Stimulated activated CD8-positive, alpha-beta memory T cell treated with anti-CD3 and anti-CD28 coated beads, Interleukin-4, amount 100 ng/mL, for 4 hours (primary cell): ENCODE measurements at regions not wholly inside any gene's neighbourhood (a gene's known extent, or its start where the extent isn't known, plus 50 kb on each side); places are given as distances from the start of the nearest gene placed in this dataset.
"Not testable (repeated sequence)": the region's sequence is repeated elsewhere in the genome, so short reads cannot be mapped to it uniquely, and the experiment has no call there.

Experiments
- DNase-seq, 2 donors: peaks; one replicate each; pipeline ENCODE4 v3.0.0-alpha.2; 2020; ENCODE audit warnings: low read depth in 2 of 2, low spot score in 1 of 2

DNA sequence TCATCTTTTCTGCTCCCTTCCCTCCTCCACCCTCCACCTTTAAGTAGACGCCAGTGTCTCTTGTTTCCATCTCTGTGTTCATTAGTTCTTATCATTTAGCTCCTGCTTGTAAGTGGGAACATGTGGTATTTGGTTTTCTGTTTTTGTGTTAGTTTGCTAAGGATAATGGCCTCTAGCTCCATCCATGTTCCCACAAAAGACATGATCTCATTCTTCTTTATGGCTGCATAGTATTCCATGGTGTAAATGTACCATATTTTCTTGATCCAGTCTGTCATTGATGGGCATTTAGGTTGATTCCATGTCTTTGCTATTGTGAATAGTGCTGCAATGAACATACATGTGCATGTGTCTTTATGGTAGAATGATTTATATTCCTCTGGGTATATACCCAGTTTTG, 236.5 kb downstream of the SOCS6 start:
- DNase-seq: not testable (repeated sequence)

DNA sequence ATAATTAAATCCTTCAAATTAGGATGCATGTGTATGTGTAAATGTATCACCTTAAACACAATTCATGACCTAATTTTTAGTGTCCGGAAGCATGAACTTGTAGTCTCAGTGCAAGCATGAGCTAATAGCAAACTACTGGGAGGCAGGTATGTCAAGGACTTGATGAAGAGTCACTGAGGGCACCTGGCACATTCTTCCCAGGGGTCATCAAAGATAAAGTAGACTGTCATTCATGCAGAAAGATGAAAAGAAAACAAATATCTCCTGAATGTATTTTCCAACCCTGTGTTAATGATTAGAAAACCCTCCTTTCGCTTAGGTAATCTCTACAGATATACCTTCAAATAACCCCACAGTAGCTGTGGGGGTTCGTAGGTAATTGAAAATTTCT, 234.9 kb downstream of the SOCS6 start:
- no peak for DNase-seq

DNA sequence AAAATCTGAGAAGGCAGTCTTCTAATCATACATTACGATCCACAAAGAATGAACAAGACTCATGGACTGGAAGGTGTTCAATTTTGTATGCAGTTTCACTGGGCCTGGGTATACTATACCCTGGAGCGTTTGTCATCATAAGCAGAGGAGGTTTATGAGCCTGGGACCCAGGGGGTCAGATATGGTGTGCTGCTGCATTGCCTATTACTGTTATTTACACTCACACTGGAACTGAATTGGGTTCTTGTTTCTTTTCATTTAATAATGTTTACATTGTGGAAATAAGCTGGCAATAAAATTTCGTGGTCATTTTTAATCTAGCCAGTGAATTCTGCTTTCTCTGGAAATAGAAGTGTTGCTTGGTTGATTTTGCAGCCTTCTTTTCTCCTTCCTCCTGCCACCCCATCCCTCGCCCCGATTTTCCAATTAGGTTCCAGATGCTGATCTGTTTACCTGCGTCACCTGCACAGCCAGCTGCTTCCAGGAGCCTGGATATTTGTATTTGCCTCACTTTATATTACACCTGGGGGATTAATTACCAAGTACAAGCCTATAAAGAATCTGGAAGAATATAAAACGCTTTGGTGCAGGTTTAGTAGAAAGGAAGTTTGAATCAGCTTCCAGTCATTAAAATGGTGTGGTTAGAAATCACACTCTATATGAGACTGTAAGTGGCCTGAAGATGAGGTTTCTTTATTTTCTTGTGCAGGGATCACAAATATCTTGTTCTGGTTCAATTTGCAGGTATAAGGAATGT, 234.4 kb downstream of the SOCS6 start:
- no peak for DNase-seq

DNA sequence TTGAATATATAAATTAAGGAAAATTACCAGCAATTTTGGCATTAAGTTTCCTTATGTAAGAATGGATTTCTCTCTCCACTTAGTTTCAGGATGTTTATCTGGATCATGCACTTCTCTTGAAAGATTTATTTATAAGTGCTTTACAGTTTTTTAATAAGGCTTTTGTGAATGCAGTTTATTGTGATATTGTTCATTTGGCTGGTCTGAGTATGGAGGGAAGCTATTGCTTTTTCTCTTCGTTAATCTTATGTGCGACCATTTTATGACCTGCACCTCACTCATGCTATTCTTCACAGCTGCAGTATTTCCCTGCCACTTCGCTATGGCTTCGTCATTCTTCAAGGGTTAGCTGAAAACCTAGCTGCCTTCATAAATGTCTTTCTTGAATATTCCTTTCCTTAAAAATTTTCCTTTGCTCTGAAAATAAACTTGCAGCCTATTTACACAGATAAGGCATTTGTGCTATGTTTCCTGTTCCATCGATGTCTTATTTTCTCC, 233.4 kb downstream of the SOCS6 start:
- DNase-seq: no peak

DNA sequence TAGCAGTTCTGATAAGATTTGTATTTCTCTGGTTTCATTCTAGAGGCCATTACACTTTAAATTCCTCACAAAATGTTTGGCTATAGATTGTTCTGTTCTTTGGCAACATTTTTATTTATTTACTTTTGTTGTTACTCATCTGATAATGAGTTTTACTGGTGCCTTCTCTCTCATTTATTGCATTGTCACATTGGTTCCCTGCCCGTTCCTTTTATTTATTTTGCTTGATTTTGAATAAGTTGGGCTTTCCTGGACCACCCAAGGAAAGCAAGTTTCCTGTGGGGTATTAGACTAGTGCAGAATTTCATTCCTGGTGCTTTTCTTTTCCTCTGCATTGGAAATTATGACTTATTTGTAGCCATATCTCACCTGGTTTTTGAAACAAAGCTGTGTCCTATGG, 232.0 kb downstream of the SOCS6 start:
- DNase-seq: no peak

DNA sequence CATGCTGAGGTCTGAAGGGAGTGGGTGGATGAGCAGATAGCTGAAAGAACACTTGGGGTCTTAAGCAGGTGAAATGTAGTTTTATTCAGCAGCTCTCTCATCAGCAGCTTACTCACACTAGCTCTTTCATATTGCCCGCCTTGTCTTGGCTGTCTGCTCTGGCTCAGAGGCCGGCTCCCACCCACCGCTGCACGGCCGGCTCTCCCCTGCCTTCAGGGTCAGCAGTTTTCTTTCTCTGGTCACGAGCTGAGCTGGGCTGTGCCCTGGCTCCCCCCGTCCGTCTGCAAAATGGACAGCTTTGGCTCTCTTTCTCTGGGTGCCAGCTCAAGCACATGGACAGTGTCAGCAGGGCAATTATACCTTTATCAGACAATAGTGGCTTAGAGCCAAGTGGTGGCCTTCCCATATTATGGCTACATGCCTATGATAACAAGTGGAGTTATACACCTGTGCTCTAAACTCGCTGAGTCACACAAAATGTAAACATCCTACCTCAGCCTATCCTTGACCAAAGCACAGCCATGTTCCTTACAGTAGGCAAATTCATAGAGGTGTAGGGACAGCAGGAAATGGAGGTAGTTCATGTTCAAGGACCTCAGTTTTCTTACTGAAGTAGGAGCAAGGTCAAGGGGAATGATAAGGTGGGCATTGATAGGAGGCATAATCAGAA, 224.8 kb downstream of the SOCS6 start:
- DNase-seq: no peak

DNA sequence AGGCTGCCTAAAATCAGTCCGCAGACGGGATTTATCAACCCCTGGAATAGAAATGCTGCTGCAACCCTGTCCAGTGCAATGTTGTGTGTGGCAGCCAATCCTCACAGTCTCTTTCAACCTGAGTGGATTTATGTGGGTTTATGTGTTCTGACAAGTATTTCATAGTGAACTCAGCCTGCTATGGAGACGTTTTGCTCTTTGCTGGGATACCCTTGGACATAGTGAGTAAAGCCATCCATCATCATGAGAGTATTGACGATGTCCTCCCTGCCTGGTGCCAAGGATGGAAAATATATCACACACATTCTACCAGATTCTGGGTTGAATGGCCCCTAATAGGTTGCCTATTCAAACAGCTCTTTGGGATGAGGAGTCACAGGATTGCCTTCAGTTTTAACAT, 219.1 kb downstream of the SOCS6 start:
- DNase-seq: no peak

DNA sequence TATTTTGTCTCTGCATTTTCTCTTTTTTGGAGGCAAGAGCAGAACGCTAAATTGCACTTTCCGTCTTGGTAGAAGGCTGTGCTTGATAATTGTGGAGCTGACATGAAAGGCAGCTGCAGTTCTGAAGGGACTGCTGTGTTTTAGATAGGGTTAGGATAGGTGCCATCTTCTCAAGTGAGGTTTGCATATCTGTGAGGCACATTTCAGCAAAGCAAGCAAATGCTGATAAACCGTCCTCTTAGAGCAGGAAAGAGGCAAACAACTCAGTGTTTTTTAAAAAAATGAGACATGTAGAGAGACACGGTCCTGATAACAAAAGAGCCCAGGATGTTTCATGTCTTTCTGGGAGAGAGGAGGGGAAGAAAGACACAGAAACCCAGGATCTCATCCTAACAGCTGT, 217.7 kb downstream of the SOCS6 start:
- DNase-seq: no peak

DNA sequence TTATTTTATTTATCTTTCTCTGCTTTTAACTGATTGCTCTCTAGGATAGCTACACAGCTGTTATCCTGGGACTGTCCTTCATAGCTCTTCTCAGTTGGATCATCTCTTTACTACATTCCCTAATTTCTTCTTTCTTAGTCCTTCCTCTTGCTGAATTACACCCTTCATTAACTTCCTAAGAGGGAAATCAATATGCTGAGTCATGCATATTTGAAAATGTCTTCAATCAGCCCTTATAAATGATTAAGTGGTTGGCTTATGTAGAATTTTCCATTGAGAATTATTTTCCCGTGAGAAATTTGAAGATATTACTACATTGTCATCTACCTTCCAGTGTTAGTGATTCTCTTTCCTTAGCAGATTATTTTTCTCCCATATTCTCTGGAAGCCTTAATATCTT, 214.2 kb downstream of the SOCS6 start:
- DNase-seq: no peak

DNA sequence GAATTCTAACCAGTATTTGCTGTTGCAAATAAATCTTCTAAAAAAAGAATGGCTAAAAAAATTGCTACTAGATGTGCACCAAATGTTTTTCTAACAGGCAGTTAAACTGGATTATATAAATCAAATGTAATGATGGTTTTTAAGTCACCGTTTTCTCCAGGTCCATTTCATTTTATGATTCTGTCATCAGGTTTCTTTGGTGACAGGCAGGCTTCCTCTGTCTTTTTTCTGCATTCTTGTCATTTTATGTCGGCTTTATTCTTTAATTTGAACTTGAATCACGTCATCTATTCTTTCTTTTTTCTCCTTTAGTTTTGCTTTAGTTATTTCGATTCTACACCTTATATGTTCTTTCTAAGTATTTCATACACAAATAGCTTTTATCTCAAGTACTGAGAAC, 212.5 kb downstream of the SOCS6 start:
- DNase-seq: no peak

DNA sequence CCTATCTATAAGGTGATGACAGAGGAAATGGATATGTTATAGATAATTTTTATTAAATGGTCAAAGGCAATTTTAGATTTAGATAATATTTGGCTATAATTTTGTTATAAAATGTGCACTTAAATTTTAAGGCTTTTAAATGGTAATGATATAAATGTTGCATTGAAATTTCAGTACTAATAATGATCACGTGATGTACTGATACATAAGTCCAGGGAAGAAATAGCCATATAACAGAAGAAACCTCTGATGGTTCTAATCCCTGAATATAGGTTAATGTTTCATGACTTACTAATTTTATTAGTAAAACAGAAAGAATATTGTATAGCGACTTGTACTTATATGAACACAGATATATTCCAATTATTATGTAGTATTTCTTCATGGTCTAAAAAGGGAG, 211.9 kb downstream of the SOCS6 start:
- DNase-seq: no peak

DNA sequence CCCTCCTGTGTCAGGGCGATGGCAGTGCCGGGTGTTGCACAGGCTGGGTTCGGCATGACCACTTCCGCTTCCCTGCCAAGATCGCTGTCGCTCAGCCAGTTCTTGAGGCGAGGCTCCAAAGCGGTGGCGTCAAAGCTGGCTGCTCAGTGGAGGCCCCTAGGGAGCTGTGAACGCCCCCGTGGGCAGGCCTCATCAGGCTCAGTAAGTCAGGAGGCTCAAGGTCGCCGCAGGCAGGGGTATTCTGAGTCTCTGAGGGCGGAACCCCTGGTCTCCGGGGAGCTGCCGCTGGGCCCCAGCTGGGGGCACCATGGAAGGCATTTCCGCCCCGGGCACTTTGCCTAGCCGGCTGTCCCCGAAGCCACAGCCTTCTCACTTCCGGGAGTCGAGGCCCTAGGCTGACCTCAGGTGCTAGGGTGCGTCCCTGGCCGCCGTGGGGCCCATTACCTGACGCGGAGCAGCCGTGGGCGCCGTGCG, 210.4 kb downstream of the SOCS6 start:
- no peak for DNase-seq

DNA sequence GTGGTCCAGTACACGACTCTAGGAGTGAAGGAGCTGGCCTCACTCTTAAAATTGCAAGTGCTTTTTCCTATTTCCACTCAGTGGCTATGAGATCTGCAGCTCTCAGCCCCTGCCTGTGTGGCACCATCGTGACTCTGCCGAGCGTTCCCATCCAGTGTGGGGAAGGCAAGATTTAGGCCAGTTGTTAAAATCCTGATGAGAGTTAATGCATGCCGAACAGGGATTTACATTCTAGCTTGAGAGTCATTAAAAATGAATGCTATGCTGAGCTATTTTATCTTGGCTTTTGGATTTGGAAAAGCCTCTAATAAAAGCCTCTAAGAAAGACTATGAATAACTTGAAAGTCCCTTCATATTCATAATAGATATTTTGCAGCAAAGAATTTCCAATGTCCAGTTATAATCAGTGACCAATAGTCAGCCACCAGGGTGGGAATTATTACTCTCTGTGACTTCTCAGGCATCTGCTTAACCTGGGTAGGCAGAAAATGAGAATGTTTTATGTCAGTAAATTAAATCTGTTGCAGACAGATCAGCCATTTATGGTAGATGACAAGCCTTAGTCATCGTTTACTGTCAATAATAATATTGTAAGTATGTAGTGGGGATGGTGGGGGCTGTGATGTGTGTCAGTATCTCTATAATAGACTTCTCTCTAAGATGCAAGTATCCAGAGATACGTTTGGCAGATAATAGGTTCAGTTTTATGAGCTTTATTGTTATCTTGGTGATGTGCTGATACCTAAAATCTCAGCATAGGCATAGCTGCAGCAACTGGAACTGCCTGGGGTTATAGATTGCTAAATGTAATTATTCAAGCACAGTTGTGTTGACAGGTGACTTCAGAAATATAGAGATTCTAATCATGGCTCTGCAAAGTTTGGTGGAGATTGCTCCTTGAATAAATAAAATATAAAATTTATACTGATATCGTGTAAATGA, 207.8 kb downstream of the SOCS6 start:
- no peak for DNase-seq

DNA sequence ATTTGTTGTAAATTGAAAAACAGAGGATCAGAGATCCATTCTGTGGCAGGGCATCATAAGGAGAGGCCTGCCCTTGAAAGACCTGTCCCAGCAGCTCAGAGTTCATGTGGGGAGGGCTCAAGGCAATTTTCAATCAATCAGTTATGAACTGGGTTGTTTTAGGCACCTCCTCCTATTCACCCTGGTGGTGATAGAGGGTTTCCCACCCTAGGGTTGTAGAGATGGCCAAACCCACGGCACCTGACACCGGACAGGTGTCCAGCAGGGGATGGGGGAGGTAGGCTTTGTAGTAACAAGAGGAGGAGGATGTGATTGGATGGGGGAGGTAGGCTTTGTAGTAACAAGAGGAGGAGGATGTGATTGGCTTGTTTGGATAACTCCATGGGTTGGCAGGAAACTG, 205.7 kb downstream of the SOCS6 start:
- no peak for DNase-seq

DNA sequence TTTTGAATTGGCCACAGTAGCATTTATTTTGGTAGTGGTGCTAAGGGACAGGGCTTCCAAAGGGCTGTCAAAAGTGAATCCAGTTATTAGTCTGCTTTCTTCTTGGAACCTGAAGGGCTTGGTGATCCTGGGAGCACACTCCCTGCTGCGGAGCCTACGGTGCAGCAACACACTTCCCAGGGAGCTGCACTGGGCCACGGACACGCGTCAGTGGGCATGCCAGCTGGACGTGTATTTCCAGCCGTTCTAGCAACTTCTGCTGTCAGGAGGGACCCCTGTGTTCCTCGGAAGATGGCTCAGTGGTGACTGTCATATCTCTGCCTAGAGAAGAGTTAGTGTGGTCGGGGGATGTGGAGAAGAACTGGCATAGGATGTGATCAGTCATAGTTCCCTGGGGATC, 204.6 kb downstream of the SOCS6 start:
- no peak for DNase-seq

DNA sequence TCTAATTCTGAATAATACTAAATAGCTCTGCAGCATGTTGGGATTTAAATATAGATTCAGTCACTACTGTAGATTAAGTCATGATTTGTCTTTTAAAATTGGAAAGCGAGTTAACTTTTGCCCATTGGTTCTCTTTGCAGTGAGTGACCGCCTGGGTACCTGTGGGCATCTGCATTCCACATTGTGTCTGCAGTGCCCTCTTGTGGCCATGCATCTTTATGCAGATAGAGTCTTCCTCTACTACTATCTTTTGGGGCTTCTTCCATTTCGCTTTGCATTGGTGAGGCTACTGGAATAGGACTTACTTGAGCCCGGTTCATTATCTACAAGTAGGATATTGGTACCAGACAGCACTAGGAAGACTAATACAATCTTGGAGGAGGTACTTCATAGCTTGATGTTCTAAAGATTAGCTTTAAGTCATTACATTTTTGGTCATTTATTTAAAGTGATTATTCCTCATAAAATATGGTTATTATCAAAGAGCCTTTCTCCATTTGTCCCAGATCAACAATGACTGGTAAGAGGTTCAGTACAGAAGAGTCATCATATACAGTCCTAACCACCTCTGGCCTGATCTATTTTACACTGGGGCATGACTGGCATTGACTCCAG, 203.0 kb downstream of the SOCS6 start:
- peak in 1 of 2 donors; percentile 4 for DNase-seq

DNA sequence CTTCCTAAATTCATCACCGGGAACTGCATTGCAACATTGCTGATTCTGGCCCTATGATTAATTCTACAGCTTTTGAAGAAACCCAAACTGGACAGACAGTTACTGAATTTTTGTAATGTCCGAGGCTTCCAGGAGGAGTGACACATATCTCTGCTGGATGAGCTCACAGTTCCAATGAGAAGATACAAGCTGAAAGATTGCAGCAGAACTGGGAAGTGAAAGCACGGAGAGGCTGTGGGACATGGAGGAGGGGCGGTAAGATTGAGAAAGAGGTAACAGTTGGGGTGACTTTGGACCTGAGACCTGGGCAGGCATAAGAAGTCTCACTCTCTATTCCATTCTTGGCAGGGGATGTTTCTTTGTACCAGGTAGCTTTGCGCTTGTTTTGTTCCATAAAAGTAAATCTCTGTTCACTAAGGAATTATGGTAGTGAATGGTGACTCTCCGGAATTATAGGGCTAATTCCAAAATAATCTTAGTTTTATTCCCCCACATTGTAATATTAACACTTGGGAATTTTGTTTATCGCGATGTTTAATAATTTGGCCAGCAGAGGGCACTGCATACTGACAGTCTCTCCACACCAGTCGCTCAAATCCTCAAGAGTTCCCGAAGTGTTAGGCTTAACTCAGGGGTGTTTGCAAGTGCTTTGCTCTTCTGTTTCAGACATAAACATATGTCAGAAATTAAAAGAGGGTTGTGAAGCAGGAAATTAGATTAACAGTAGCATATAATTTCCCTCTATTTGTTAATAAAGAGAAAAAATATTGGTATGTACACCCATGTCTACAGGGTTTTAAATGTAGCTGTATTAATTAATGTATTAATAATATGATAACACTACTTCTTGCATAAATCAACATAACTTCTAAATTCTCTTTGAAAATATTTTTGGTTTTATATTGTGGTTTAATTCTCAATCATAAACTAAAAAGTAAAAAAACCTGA, 201.4 kb downstream of the SOCS6 start:
- no peak for DNase-seq

DNA sequence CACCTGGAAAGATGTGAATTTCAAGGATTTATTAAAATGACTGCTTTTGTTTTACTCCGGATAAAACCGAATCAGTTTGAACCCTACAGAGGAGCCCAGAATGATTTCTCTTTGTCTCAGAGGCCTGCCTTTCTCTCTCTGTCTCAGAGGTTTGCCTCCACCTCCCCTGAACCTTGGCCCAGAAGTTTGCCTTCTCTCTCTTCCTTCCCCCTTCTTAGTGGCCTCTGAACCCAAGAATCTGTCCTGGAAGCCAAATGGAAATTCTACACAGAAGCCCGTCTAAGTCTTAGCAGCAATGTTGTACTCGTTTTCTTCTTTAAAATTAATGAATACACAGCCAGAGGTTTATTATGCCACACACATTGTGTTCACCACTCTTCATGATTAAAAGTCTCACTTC, 200.7 kb downstream of the SOCS6 start:
- no peak for DNase-seq

DNA sequence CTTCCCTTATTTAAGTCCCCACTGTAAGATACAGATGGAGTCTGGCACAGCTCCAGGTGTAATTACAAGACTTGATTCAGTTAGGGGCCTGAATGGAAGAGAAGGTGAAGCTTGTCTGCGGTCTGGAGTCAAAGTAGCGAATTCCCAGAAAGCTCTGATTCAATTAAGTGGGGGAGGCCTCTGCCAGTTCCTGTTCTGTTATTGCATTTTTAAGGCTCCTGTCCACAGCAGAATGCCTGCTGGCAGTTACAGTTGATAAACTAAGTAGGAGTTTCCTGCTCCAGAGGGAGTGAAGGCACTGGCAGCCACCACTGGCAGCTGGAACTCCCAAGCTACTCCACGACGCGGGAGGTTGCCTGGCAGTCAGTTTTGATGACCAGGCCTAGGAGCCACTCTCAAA, 181.1 kb downstream of the SOCS6 start:
- DNase-seq: no peak
